Endothelial cell of umbilical vein (primary cell): ENCODE measurements at regions not wholly inside any gene's neighbourhood (a gene's known extent, or its start where the extent isn't known, plus 50 kb on each side); places are given as distances from the start of the nearest gene placed in this dataset.

ENCODE experiments used
- CTCF ChIP-seq, 2 donors: IDR thresholded peaks; 1 replicate in 1 of 2; 2 replicates in 1 of 2; pipeline ENCODE4 v1.5.1; 2011; ENCODE audit warnings: low read length in 2 of 2, mild to moderate bottlenecking in 2 of 2, moderate library complexity in 2 of 2, control low read depth in 1 of 2, inconsistent platforms in 1 of 2, low read depth in 1 of 2; ENCODE audit not compliant: insufficient read depth in 1 of 2; ENCODE audit errors: extremely low read depth in 1 of 2
- EZH2 ChIP-seq: IDR thresholded peaks from 2 replicates; pipeline ENCODE4 v1.6.1; 2012; ENCODE audit warnings: borderline replicate concordance, low read depth, mild to moderate bottlenecking, moderate library complexity, low read length, inconsistent platforms; ENCODE audit not compliant: severe bottlenecking
- GATA2 ChIP-seq: IDR thresholded peaks from 2 replicates; pipeline ENCODE4 v1.7.0; 2011; ENCODE audit warnings: low read depth, mild to moderate bottlenecking, moderate library complexity, mixed read lengths, low read length; ENCODE audit not compliant: insufficient read length, insufficient read depth
- POLR2A ChIP-seq: IDR thresholded peaks from 2 replicates; pipeline ENCODE4 v1.6.1; 2012; ENCODE audit warnings: low read depth, mild to moderate bottlenecking, control low read depth, low read length
- POLR2AphosphoS5 ChIP-seq: IDR thresholded peaks from 2 replicates; pipeline ENCODE4 v1.6.1; 2012; ENCODE audit warnings: low read depth, mild to moderate bottlenecking, control low read depth, low read length, moderate library complexity; ENCODE audit not compliant: insufficient read depth

GRCh38 chr4:184932343-184932742 is 85.9 kb upstream of the HELT start:
- TF ChIP-seq GATA2 (no peak), EZH2 (no peak), POLR2AphosphoS5 (no peak), CTCF (IDR thresholded peaks at IDR 0.05; ENCODE audit: extremely low read depth in 1 of 2, insufficient read depth in 1 of 2, low read depth in 1 of 2, low read length in 2 of 2) (no peak), POLR2A (no peak)
